Naive thymus-derived CD4-positive, alpha-beta T cell (primary cell): ENCODE measurements at regions not wholly inside any gene's neighbourhood (a gene's known extent, or its start where the extent isn't known, plus 50 kb on each side); places are given as distances from the start of the nearest gene placed in this dataset.

Experiments
- ATAC-seq: fragments of 150-1000 bp; cut with Tn5 transposase; 2 replicates; pipeline ENCODE4 v1.10.0; 2021; ENCODE audit warnings: mild to moderate bottlenecking, moderate library complexity
- CTCF ChIA-PET: fragments of 350-600 bp; sonication (Branson Sonifier 250); formaldehyde crosslinking; loops from one replicate; lab custom pipeline; 2021; ENCODE audit warnings: antibody characterized with exemption; lab: Charles Lee
- POLR2A ChIA-PET: fragments of 350-600 bp; sonication (Branson Sonifier 250); formaldehyde crosslinking; loops from one replicate; lab custom pipeline; 2021; ENCODE audit warnings: antibody characterized with exemption, inconsistent platforms; lab: Charles Lee
- DNase-seq, 9 donors: peaks; one replicate each; pipeline versions ENCODE4 v3.0.0 to v3.0.0-alpha.2; 2020 to 2022; ENCODE audit warnings: mixed read lengths in 1 of 9
- H3K27ac ChIP-seq: one replicate; pipeline ENCODE4 v1.7.0; 2013; ENCODE audit warnings: mild to moderate bottlenecking, low read depth, low read length, moderate library complexity
- H3K27me3 ChIP-seq, 2 donors: one replicate each; pipeline ENCODE4 v1.7.0; 2013; ENCODE audit warnings: low read length in 2 of 2, mild to moderate bottlenecking in 2 of 2, moderate library complexity in 2 of 2; ENCODE audit not compliant: control insufficient read depth in 2 of 2, insufficient read depth in 2 of 2
- H3K36me3 ChIP-seq, 3 experiments: 1 replicate in 2 of 3; 2 replicates in 1 of 3; pipeline ENCODE4 v1.7.0; 2013; ENCODE audit warnings: low read length in 3 of 3, mild to moderate bottlenecking in 3 of 3, moderate library complexity in 1 of 3; ENCODE audit not compliant: insufficient read depth in 3 of 3, control insufficient read depth in 2 of 3
- H3K4me1 ChIP-seq, 2 donors: one replicate each; pipeline ENCODE4 v1.7.0; 2013; ENCODE audit warnings: low read length in 2 of 2, mild to moderate bottlenecking in 2 of 2, moderate library complexity in 1 of 2; ENCODE audit not compliant: control insufficient read depth in 2 of 2, insufficient read depth in 2 of 2
- H3K4me3 ChIP-seq: 2 replicates; pipeline ENCODE4 v1.7.0; 2013; ENCODE audit warnings: mild to moderate bottlenecking, low read length
- H3K9me3 ChIP-seq, 3 experiments: 1 replicate in 2 of 3; 2 replicates in 1 of 3; pipeline ENCODE4 v1.7.0; 2013; ENCODE audit warnings: low read length in 3 of 3; ENCODE audit not compliant: control insufficient read depth in 2 of 3
- H3K27ac Mint-ChIP-seq, 9 donors: one replicate each; pipeline ENCODE4 v1.8.0; 2020 to 2022; ENCODE audit warnings: mixed read lengths in 9 of 9, mild to moderate bottlenecking in 8 of 9, moderate library complexity in 5 of 9, inconsistent platforms in 2 of 9
- H3K27me3 Mint-ChIP-seq, 5 donors: one replicate each; pipeline ENCODE4 v1.8.0; 2021 to 2022; ENCODE audit warnings: mixed read lengths in 5 of 5, mild to moderate bottlenecking in 1 of 5
- H3K36me3 Mint-ChIP-seq, 5 donors: one replicate each; pipeline ENCODE4 v1.8.0; 2020 to 2022; ENCODE audit warnings: mixed read lengths in 5 of 5, mild to moderate bottlenecking in 3 of 5, inconsistent platforms in 1 of 5
- H3K4me1 Mint-ChIP-seq, 7 donors: one replicate each; pipeline ENCODE4 v1.8.0; 2020 to 2022; ENCODE audit warnings: mixed read lengths in 7 of 7, mild to moderate bottlenecking in 3 of 7, inconsistent platforms in 1 of 7
- H3K4me3 Mint-ChIP-seq, 10 donors: one replicate each; pipeline ENCODE4 v1.8.0; 2020 to 2022; ENCODE audit warnings: mild to moderate bottlenecking in 10 of 10, mixed read lengths in 10 of 10, moderate library complexity in 6 of 10, inconsistent platforms in 2 of 10
- H3K9me3 Mint-ChIP-seq, 11 donors: one replicate each; pipeline ENCODE4 v1.8.0; 2020 to 2022; ENCODE audit warnings: mixed read lengths in 11 of 11, mild to moderate bottlenecking in 4 of 11, inconsistent platforms in 1 of 11, moderate library complexity in 1 of 11
- intact Hi-C, 2 donors: fragments of 100-400 bp; cut with micrococcal nuclease; formaldehyde crosslinking; loops; one replicate each; pipeline ENCODE4 v1.15.1; 2023

- intact Hi-C loops: no loop called here
- H3K4me1 ChIP-seq: no peaks in the 10 kb centered on the region
These were observed 1083.8 kb downstream of the FLRT2 start for GRCh38 chr14:86613786-86614185.

GRCh38 chr14:86613126-86613525 is 1083.2 kb downstream of the FLRT2 start:
- Histone ChIP-seq H3K9me3 (no peaks in the 10 kb centered on the region), H3K36me3 (no peaks in the 10 kb centered on the region), H3K27ac (no peak overlapping the region), H3K4me1 (no peaks in the 10 kb centered on the region), H3K27me3 (no peaks in the 10 kb centered on the region), H3K4me3 (no peak overlapping the region)
- Mint-ChIP-seq H3K4me3 (no peak overlapping the region), H3K9me3 (peaks cover 0 to 7% (median 2%) of the 10 kb centered on the region in 11 donors), H3K36me3 (no peaks in the 10 kb centered on the region), H3K27ac (no peak overlapping the region), H3K4me1 (no peaks in the 10 kb centered on the region), H3K27me3 (no peaks in the 10 kb centered on the region)
- no peak for ATAC-seq
- ChIA-PET CTCF (no interaction called here), POLR2A (no interaction called here)
- intact Hi-C loops: no loop called here
- DNase-seq: no peak

More at GRCh38 chr14:86613786-86614185, 1083.8 kb downstream of the FLRT2 start:
- H3K27me3 Mint-ChIP-seq: no peaks in the 10 kb centered on the region
- Histone ChIP-seq H3K27me3 (no peaks in the 10 kb centered on the region), H3K4me3 (no peak overlapping the region), H3K9me3 (no peaks in the 10 kb centered on the region), H3K36me3 (no peaks in the 10 kb centered on the region), H3K27ac (no peak overlapping the region)
- CTCF ChIA-PET: no interaction called here
- DNase-seq (no peak), ATAC-seq (no peak)
- no peaks in the 10 kb centered on the region for H3K4me1 Mint-ChIP-seq
- no peaks in the 10 kb centered on the region for H3K36me3 Mint-ChIP-seq
- POLR2A ChIA-PET: no interaction called here
- H3K27ac Mint-ChIP-seq: no peak overlapping the region
- peaks cover 0 to 6% (median 2%) of the 10 kb centered on the region in 11 donors for H3K9me3 Mint-ChIP-seq
- no peak overlapping the region for H3K4me3 Mint-ChIP-seq

- intact Hi-C loops: no loop called here
- H3K4me3 ChIP-seq: no peak overlapping the region
- H3K4me1 ChIP-seq: no peaks in the 10 kb centered on the region
- Mint-ChIP-seq H3K4me1 (no peaks in the 10 kb centered on the region), H3K4me3 (no peak overlapping the region), H3K27me3 (no peaks in the 10 kb centered on the region), H3K36me3 (no peaks in the 10 kb centered on the region), H3K9me3 (peaks cover 0 to 16% (median 7%) of the 10 kb centered on the region in 11 donors), H3K27ac (no peak overlapping the region)
- ATAC-seq (no peak), DNase-seq (no peak)
- H3K9me3 ChIP-seq: no peaks in the 10 kb centered on the region
- POLR2A ChIA-PET: no interaction called here
- no peaks in the 10 kb centered on the region for H3K36me3 ChIP-seq
- H3K27me3 ChIP-seq: no peaks in the 10 kb centered on the region
- H3K27ac ChIP-seq: no peak overlapping the region
- CTCF ChIA-PET: no interaction called here
These were observed 1074.6 kb downstream of the FLRT2 start for GRCh38 chr14:86604561-86604960.

GRCh38 chr14:86602263-86602662 is 1072.3 kb downstream of the FLRT2 start:
- no peaks in the 10 kb centered on the region for H3K36me3 Mint-ChIP-seq
- CTCF ChIA-PET: no interaction called here
- H3K27me3 ChIP-seq: no peaks in the 10 kb centered on the region
- intact Hi-C loops: no loop called here
- no peaks in the 10 kb centered on the region for H3K27me3 Mint-ChIP-seq
- no peak overlapping the region for H3K27ac ChIP-seq
- H3K4me1 ChIP-seq: no peaks in the 10 kb centered on the region
- ATAC-seq (no peak), DNase-seq (no peak)
- H3K9me3 ChIP-seq: no peaks in the 10 kb centered on the region
- POLR2A ChIA-PET: no interaction called here
- H3K9me3 Mint-ChIP-seq: peaks cover 0 to 16% (median 4%) of the 10 kb centered on the region in 11 donors
- no peak overlapping the region for H3K27ac Mint-ChIP-seq
- H3K36me3 ChIP-seq: no peaks in the 10 kb centered on the region
- H3K4me3 ChIP-seq: no peak overlapping the region
- no peaks in the 10 kb centered on the region for H3K4me1 Mint-ChIP-seq
- no peak overlapping the region for H3K4me3 Mint-ChIP-seq

- Mint-ChIP-seq H3K4me3 (no peak overlapping the region), H3K9me3 (peaks cover 0 to 16% (median 4%) of the 10 kb centered on the region in 11 donors), H3K27me3 (no peaks in the 10 kb centered on the region), H3K36me3 (no peaks in the 10 kb centered on the region), H3K27ac (no peak overlapping the region), H3K4me1 (no peaks in the 10 kb centered on the region)
- CTCF ChIA-PET: no interaction called here
- no peaks in the 10 kb centered on the region for H3K27me3 ChIP-seq
- DNase-seq (no peak), ATAC-seq (no peak)
- no peaks in the 10 kb centered on the region for H3K4me1 ChIP-seq
- H3K9me3 ChIP-seq: no peaks in the 10 kb centered on the region
- H3K27ac ChIP-seq: no peak overlapping the region
- intact Hi-C loops: no loop called here
- POLR2A ChIA-PET: no interaction called here
- no peak overlapping the region for H3K4me3 ChIP-seq
- H3K36me3 ChIP-seq: no peaks in the 10 kb centered on the region
These were observed 1071.9 kb downstream of the FLRT2 start for GRCh38 chr14:86601813-86602212.

- H3K4me1 Mint-ChIP-seq: no peaks in the 10 kb centered on the region
These were observed 1067.3 kb downstream of the FLRT2 start for GRCh38 chr14:86597279-86597678.

GRCh38 chr14:86596024-86596423 is 1066.1 kb downstream of the FLRT2 start:
- no peaks in the 10 kb centered on the region for H3K9me3 ChIP-seq
- H3K27me3 ChIP-seq: no peaks in the 10 kb centered on the region
- POLR2A ChIA-PET: no interaction called here
- Mint-ChIP-seq H3K27me3 (no peaks in the 10 kb centered on the region), H3K4me1 (no peaks in the 10 kb centered on the region), H3K36me3 (no peaks in the 10 kb centered on the region), H3K9me3 (peaks cover 0 to 14% (median 7%) of the 10 kb centered on the region in 11 donors), H3K4me3 (no peak overlapping the region), H3K27ac (no peak overlapping the region)
- no peak overlapping the region for H3K27ac ChIP-seq
- intact Hi-C loops: no loop called here
- ATAC-seq (no peak), DNase-seq (no peak)
- CTCF ChIA-PET: no interaction called here
- no peak overlapping the region for H3K4me3 ChIP-seq
- H3K4me1 ChIP-seq: no peaks in the 10 kb centered on the region
- H3K36me3 ChIP-seq: no peaks in the 10 kb centered on the region

More at GRCh38 chr14:86597279-86597678, 1067.3 kb downstream of the FLRT2 start:
- Mint-ChIP-seq H3K27me3 (no peaks in the 10 kb centered on the region), H3K27ac (no peak overlapping the region), H3K4me3 (no peak overlapping the region), H3K9me3 (peaks cover 0 to 13% (median 6%) of the 10 kb centered on the region in 11 donors), H3K36me3 (no peaks in the 10 kb centered on the region)
- POLR2A ChIA-PET: no interaction called here
- Histone ChIP-seq H3K27ac (no peak overlapping the region), H3K4me1 (no peaks in the 10 kb centered on the region), H3K36me3 (no peaks in the 10 kb centered on the region), H3K27me3 (no peaks in the 10 kb centered on the region), H3K9me3 (no peaks in the 10 kb centered on the region), H3K4me3 (no peak overlapping the region)
- intact Hi-C loops: no loop called here
- ATAC-seq: no peak
- no peak for DNase-seq
- CTCF ChIA-PET: no interaction called here
